GM12878 (cell line): ENCODE measurements at regions not wholly inside any gene's neighbourhood (a gene's known extent, or its start where the extent isn't known, plus 50 kb on each side); places are given as distances from the start of the nearest gene placed in this dataset.

Source experiments
- ATAC-seq: fragments of 200-7000 bp; cut with Tn5 transposase; 3 replicates; pipeline ENCODE4 v1.9.1; 2020; ENCODE audit warnings: mild to moderate bottlenecking, moderate library complexity
- BruUV-seq: library from RNA; stranded (reverse); fragments of 400-500 nt; replicated peaks from 2 replicates; lab custom pipeline; 2021; lab: Mats Ljungman, UMichigan
- CTCF ChIA-PET: fragments of 300-600 bp; sonication (Branson Sonifier 250); formaldehyde crosslinking; extraction: SDS; loops from one replicate; lab custom pipeline; 2021; ENCODE audit warnings: inconsistent platforms; lab: Yijun Ruan, JAX
- POLR2A ChIA-PET: fragments of 350-600 bp; formaldehyde crosslinking; extraction: SDS; loops from one replicate; lab custom pipeline; 2021; ENCODE audit warnings: inconsistent platforms; lab: Charles Lee
- RAD21 ChIA-PET: fragments of 300-600 bp; sonication (Branson Sonifier 250); formaldehyde crosslinking; loops from one replicate; lab custom pipeline; 2023; ENCODE audit warnings: antibody characterized with exemption; ENCODE audit not compliant: unreplicated experiment; lab: Charles Lee
- SMC1A ChIA-PET: fragments of 300-600 bp; sonication (Branson Sonifier 250); formaldehyde crosslinking; loops from one replicate; lab custom pipeline; 2023; ENCODE audit not compliant: unreplicated experiment, uncharacterized antibody; lab: Charles Lee
- DNase-seq: peaks from one replicate; pipeline ENCODE4 v3.0.0-alpha.2; 2011; ENCODE audit warnings: low read depth, low spot score
- FAIRE-seq: peaks from 3 replicates; lab custom pipeline; 2011; peaks lifted over from hg19 to GRCh38; lab: Jason Lieb, UNC
- H2AFZ ChIP-seq: 2 replicates; pipeline ENCODE4 v1.6.0; 2011; ENCODE audit warnings: low read depth, low read length, control low read depth; ENCODE audit not compliant: control insufficient read depth
- H3K27ac ChIP-seq: 2 replicates; pipeline ENCODE4 v1.5.1; 2011; ENCODE audit warnings: control low read depth; ENCODE audit not compliant: control insufficient read depth, insufficient read depth
- H3K27me3 ChIP-seq, 2 experiments: replicated peaks in 1 of 2; 2 replicates each; pipeline versions ENCODE4 v1.6.0 to v1.6.1; 2011; ENCODE audit warnings: low read length in 1 of 2; ENCODE audit not compliant: control insufficient read depth in 2 of 2, insufficient read depth in 2 of 2
- H3K36me3 ChIP-seq, 2 experiments: 2 replicates each; pipeline ENCODE4 v1.5.1; 2011; ENCODE audit warnings: low read length in 1 of 2; ENCODE audit not compliant: control insufficient read depth in 2 of 2, insufficient read depth in 2 of 2
- H3K4me1 ChIP-seq: 2 replicates; pipeline ENCODE4 v1.6.1; 2011; ENCODE audit warnings: mild to moderate bottlenecking, low read length, moderate library complexity, mixed read lengths; ENCODE audit not compliant: control insufficient read depth, insufficient read depth
- H3K4me2 ChIP-seq: 2 replicates; pipeline ENCODE4 v1.6.0; 2011; ENCODE audit warnings: control low read depth; ENCODE audit not compliant: control insufficient read depth, insufficient read depth
- H3K4me3 ChIP-seq: fragments of 200-600 bp; sonication (generic); 2 replicates; pipeline ENCODE4 v1.5.1; 2016
- H3K79me2 ChIP-seq: 2 replicates; pipeline ENCODE4 v1.6.0; 2011; ENCODE audit warnings: low read length; ENCODE audit not compliant: control insufficient read depth, insufficient read depth
- H3K9ac ChIP-seq: 2 replicates; pipeline ENCODE4 v1.8.0; 2011; ENCODE audit warnings: low read length, control low read depth, mixed read lengths; ENCODE audit not compliant: control insufficient read depth, insufficient read depth
- H3K9me3 ChIP-seq: replicated peaks from 3 replicates; pipeline ENCODE4 v1.5.1; 2011; ENCODE audit warnings: mild to moderate bottlenecking, low read length; ENCODE audit not compliant: control insufficient read depth, insufficient read depth
- H4K20me1 ChIP-seq: 2 replicates; pipeline ENCODE4 v1.6.0; 2011; ENCODE audit not compliant: control insufficient read depth, insufficient read depth
- ASH2L ChIP-seq: fragments of 300-600, 200-600 bp; sonication (generic); IDR thresholded peaks from 2 replicates; pipeline ENCODE4 v1.6.1; 2017; ENCODE audit warnings: low read depth, mild to moderate bottlenecking, borderline replicate concordance
- BCL3 ChIP-seq: IDR thresholded peaks from 2 replicates; pipeline ENCODE4 v1.6.1; 2011; ENCODE audit warnings: borderline replicate concordance, low read depth, mild to moderate bottlenecking, moderate library complexity, low read length; ENCODE audit not compliant: insufficient read depth, poor library complexity, severe bottlenecking
- CTCF ChIP-seq, 3 experiments: IDR thresholded peaks in 2 of 3; conservative IDR thresholded peaks in 1 of 3; 2 replicates each; pipeline ENCODE4 v1.5.1; 2011; ENCODE audit warnings: low read depth in 3 of 3, low read length in 3 of 3, mild to moderate bottlenecking in 3 of 3, control low read depth in 2 of 3, moderate library complexity in 2 of 3, inconsistent platforms in 1 of 3, mixed read lengths in 1 of 3; ENCODE audit not compliant: control insufficient read depth in 2 of 3, insufficient read depth in 1 of 3; ENCODE audit errors: extremely low read depth in 1 of 3
- EGR1 ChIP-seq, 2 experiments: IDR thresholded peaks; 1 replicate in 1 of 2; 2 replicates in 1 of 2; pipeline ENCODE4 v1.6.1; 2011 to 2012; ENCODE audit warnings: low read depth in 2 of 2, low read length in 2 of 2, borderline replicate concordance in 1 of 2, mild to moderate bottlenecking in 1 of 2, moderate library complexity in 1 of 2
- KDM1A ChIP-seq: fragments of 200-600 bp; sonication (generic); IDR thresholded peaks from 2 replicates; pipeline ENCODE4 v1.6.1; 2016; ENCODE audit warnings: borderline replicate concordance
- NBN ChIP-seq: fragments of 450-650 bp; IDR thresholded peaks from 2 replicates; pipeline ENCODE4 v1.6.1; 2016
- POU2F2 ChIP-seq: IDR thresholded peaks from 3 replicates; pipeline ENCODE4 v1.6.1; 2011; ENCODE audit warnings: low read depth, mild to moderate bottlenecking, low read length, borderline replicate concordance
- RFX5 ChIP-seq: IDR thresholded peaks from 2 replicates; pipeline ENCODE4 v1.6.1; 2011; ENCODE audit warnings: low read depth, low read length, improper control_type of control experiment
- SMAD1 ChIP-seq: fragments of 450-650 bp; IDR thresholded peaks from 2 replicates; pipeline ENCODE4 v1.6.1; 2018; ENCODE audit warnings: mild to moderate bottlenecking, low read depth; ENCODE audit not compliant: partially characterized antibody
- SMC3 ChIP-seq: IDR thresholded peaks from 2 replicates; pipeline ENCODE4 v1.6.1; 2011; ENCODE audit warnings: low read length, improper control_type of control experiment, borderline replicate concordance
- ZNF592 ChIP-seq: fragments of 450-650 bp; IDR thresholded peaks from 2 replicates; pipeline ENCODE4 v1.6.1; 2017; ENCODE audit warnings: mild to moderate bottlenecking, moderate library complexity
- ZZZ3 ChIP-seq: IDR thresholded peaks from 2 replicates; pipeline ENCODE4 v1.6.1; 2011; ENCODE audit warnings: low read depth; ENCODE audit not compliant: control insufficient read depth, insufficient read length
- WGBS: methylation state at CpG from one replicate; pipeline ENCODE4 v1.1.6; 2016; ENCODE audit warnings: low lambda C conversion rate; ENCODE audit not compliant: insufficient replicate concordance, insufficient coverage; ENCODE audit errors: missing lambda C conversion rate; 5-methylcytosine and 5-hydroxymethylcytosine counted together
- in situ Hi-C: fragments of 300-500 bp; cut with MboI; formaldehyde crosslinking; loops from 9 replicates; pipeline ENCODE4 v1.14.3; 2018; ENCODE audit warnings: mixed read lengths
- intact Hi-C: fragments of 100-400 bp; cut with micrococcal nuclease; formaldehyde crosslinking; loops from one replicate; pipeline ENCODE4 v1.14.2; 2022; ENCODE audit not compliant: unreplicated experiment
- TF ChIP-seq, protein P1 (sequence below): fragments of 450-650 bp; IDR thresholded peaks from 2 replicates; pipeline ENCODE4 v1.6.1; 2016; ENCODE audit warnings: mild to moderate bottlenecking

GRCh38 chr6:169950558-169950957, 199.1 kb downstream of the ERMARD start:
- ChIA-PET RAD21 (interaction anchor here (1.0 to 1.7 kb wide), 2 partner anchors 341 to 566 kb away, joined by 3 to 4 read pairs; no protein-coding TSS in a partner anchor), CTCF (interaction anchor here (0.9 to 1.9 kb wide), 3 partner anchors 119 to 578 kb away, joined by 6 to 8 read pairs (median 7); no protein-coding TSS in a partner anchor), SMC1A (interaction anchor here (1.6 kb wide), 1 partner anchor 567 kb away, joined by 11 read pairs; no protein-coding TSS in a partner anchor), POLR2A (no interaction called here)
- no peaks in the 10 kb centered on the region for H3K27me3 ChIP-seq
- H3K4me2 ChIP-seq: no peak overlapping the region
- H3K9ac ChIP-seq: no peak overlapping the region
- H3K9me3 ChIP-seq: no peaks in the 10 kb centered on the region; the same call in 2 of the 3 replicates
- no peaks in the 10 kb centered on the region for H3K36me3 ChIP-seq
- 9% methylated on average over 2 of the region's 2 CpGs for WGBS
- no peak overlapping the region for H3K27ac ChIP-seq
- H3K4me1 ChIP-seq: no peaks in the 10 kb centered on the region
- FAIRE-seq (no peak), DNase-seq (no peak), ATAC-seq (peak; percentile 38; the same call in 1 of the 3 replicates)
- in situ Hi-C loops: no loop called here
- H3K4me3 ChIP-seq: no peak overlapping the region
- H4K20me1 ChIP-seq: no peaks in the 10 kb centered on the region
- no peak overlapping the region for H2AFZ ChIP-seq
- H3K79me2 ChIP-seq: no peaks in the 10 kb centered on the region
- intact Hi-C loops: loop anchor here (5.0 kb wide), 1 partner anchor 567 kb away; no protein-coding TSS in a partner anchor
- no TSS peak for BruUV-seq
- TF ChIP-seq KDM1A (no peak), SMC3 (0 out of 2 replicates have a peak, but pooled peaks have one; percentile 23), BCL3 (no peak), NBN (no peak), SMAD1 (no peak), CTCF (IDR thresholded peaks at IDR 0.05 in 2 of 3, conservative IDR thresholded peaks at IDR 0.05 in 1 of 3; ENCODE audit: control insufficient read depth in 2 of 3, extremely low read depth in 1 of 3, insufficient read depth in 1 of 3, low read depth in 3 of 3, low read length in 3 of 3) (peak; percentile 23 to 28 (median 26); a peak in 4 of 6 replicates), ASH2L (no peak), POU2F2 (no peak), RFX5 (no peak), EGR1 (IDR thresholded peaks at IDR 0.05; ENCODE audit: borderline replicate concordance in 1 of 2, low read depth in 2 of 2, low read length in 2 of 2) (no peak), ZNF592 (no peak), ZZZ3 (no peak)
- TF ChIP-seq, protein P1, sequence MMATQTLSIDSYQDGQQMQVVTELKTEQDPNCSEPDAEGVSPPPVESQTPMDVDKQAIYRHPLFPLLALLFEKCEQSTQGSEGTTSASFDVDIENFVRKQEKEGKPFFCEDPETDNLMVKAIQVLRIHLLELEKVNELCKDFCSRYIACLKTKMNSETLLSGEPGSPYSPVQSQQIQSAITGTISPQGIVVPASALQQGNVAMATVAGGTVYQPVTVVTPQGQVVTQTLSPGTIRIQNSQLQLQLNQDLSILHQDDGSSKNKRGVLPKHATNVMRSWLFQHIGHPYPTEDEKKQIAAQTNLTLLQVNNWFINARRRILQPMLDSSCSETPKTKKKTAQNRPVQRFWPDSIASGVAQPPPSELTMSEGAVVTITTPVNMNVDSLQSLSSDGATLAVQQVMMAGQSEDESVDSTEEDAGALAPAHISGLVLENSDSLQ: no peak
